GM19463 (cell line): ENCODE measurements at regions not wholly inside any gene's neighbourhood (a gene's known extent, or its start where the extent isn't known, plus 50 kb on each side); places are given as distances from the start of the nearest gene placed in this dataset.
"Not testable (repeated sequence)": the region's sequence is repeated elsewhere in the genome, so short reads cannot be mapped to it uniquely, and the experiment has no call there.

Experiments
- ATAC-seq: cut with Tn5 transposase; IDR thresholded peaks from one replicate; pipeline ENCODE4 v1.9.1; 2021; ENCODE audit warnings: mild to moderate bottlenecking, moderate library complexity; ENCODE audit not compliant: unreplicated experiment

DNA sequence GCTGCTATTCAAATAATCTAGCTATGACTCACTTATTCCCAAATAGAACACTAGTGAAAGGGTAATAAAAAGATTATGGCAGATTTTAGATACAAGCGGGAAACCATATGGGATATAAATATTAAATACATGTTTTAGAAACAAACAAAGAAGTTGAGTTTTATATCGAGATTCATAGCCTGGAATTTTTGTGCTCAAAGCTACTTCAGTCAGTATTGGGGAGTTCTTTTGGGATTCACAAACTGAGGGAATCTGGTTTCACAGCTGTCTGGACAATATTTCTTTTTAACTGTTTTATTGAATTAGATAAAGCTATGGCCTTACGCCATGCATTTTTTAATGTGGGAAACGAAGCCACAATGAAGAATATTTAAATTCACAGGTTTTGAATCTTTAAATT lies 257.1 kb upstream of the PCDH20 start:
- no peak for ATAC-seq

DNA sequence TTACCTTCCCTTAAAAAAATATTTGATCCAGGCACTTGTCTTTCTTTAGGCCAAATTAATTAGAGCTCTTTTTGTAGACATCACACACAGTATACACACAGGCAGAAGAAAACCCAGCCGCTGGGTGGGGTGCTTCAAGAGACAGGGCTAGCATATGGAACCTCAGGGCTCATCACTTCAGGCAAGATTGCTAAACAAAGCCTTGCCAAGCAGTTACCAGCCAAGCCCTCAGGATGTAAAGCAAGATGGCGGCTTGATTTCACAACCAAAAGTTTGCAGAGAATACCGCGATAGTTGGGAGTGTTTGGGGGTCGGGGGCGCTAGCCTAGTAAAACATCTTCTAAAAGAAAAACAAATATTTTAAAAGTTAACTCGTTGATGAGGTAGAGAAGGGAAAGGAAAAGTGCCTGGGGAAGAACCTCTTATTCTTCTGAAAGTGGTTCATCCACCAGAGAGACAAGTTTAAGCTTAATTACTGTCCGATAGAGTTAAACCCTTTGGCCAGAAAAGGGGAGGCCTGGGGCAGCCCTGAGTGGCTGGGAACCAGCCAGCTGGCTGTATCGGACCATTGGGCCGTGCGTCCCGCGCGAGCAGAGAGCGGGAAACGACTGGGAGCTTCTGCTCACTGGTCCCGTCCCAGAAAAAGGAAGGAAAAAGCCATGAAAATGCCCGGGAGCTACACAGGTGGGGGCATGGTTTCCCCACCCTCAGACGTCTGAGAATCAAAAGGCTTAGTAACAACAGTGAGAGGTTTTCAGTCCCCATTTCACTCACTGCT lies 254.9 kb upstream of the PCDH20 start:
- ATAC-seq: no peak

DNA sequence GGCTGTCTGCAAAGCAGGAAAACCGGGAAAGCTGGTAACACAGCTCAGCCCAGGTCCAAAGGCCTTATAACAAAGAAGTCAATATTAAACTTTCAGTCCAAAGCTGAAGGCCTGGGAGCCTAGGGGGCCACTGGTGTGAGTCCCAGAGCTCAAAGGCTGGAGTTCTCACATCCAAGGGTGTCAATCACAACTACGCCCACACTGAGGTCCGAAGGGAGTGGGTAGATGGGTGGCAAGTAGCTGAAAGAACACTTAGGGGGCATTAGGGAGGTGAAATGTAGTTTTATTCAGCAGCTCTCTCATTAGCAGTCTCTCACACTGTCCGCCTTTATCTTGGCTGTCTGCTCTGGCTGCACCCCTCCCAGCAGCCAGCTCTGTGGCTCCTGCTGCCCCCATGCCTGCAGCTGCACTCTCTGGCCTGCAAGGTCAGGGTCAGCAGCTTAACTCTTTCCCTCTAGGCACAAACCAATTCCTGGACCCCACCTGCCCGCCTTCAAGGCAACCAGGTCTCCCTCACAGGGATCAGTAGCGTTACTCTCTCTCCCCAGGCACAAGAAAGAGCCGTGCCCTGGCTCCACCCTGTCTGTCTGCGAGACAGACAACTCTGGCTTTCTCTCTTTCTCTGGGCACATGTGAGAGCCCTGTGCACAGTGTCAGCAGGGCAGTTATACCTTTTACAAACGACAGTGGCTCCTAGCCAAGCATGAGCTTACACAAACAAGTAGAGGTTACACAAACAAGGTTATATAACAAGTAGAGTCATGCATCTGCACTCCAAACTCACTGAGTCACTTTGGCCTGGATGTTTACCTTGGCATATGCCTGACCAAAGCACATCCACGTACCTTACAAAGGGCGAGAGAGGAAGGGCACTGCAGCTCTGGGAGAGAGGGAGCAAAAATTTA lies 249.4 kb upstream of the PCDH20 start:
- no peak for ATAC-seq

GRCh38 chr13:61654481-61654880 lies 238.8 kb upstream of the PCDH20 start:
- ATAC-seq: no peak

DNA sequence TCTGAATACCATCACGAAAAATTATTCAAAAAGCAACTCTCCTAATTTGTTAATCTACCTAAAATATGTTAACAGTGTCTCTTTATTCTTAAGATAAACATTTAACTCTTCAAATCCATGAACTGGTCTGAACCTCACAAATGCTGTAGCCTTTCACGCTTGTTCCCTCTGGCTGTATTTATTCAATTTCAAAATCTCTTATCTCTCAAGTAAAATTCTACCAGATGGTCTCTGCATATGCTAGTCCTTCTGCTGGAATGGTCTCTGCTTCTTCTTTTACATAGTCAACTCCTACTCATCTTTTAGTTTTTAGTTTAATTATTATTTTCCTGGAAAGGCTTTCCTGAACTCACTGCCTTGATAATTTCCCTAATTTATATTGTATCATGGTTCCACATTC lies 232.9 kb upstream of the PCDH20 start:
- no peak for ATAC-seq

GRCh38 chr13:61612192-61612591 lies 196.5 kb upstream of the PCDH20 start:
- ATAC-seq: no peak

DNA sequence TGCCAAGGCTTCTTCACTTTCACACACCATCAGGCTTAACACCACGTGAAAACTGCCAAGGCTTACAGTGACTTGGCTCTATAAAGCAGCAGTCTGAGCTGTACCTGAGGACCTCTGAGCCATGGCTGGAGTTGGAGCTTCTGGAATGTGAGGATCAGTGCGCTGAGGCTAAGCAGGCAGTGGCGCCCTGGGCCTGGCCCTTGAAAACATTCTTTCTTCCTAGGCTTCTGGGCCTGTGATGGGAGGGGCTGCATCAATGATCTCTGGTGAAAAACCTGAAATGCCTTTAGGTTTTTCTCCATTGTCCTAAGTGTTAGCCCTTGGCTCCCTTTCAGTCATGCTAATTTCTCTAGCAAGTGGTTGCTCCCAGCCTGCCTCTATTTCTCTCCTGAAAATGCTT lies 192.5 kb upstream of the PCDH20 start:
- no peak for ATAC-seq

- no peak for ATAC-seq
These were observed 184.8 kb upstream of the PCDH20 start for GRCh38 chr13:61600360-61601033.

GRCh38 chr13:61592489-61592888 lies 176.8 kb upstream of the PCDH20 start:
- no peak for ATAC-seq

- no peak for ATAC-seq
These were observed 160.3 kb upstream of the PCDH20 start for GRCh38 chr13:61575973-61576372.

GRCh38 chr13:61563645-61564044 lies 148.0 kb upstream of the PCDH20 start:
- ATAC-seq: no peak

DNA sequence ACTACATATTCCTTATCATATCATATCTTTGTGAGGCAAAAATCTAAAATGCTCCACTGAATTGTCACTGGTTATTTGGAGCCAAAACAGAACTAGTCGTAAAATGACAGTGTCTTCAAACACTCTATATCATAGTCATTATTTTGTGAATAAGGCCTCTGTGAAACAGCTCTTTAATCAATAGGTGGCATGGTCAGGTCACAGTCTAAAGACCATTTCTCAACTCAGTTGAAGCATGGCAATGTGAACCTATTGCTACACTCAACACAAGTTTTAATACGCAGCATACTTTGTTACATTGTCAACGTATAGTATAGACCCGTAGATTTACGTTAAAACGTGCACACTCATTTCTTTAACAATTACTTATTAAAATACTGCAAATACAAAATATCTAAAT lies 131.3 kb upstream of the PCDH20 start:
- no peak for ATAC-seq

GRCh38 chr13:61546413-61546812 lies 130.8 kb upstream of the PCDH20 start:
- ATAC-seq: no peak

DNA sequence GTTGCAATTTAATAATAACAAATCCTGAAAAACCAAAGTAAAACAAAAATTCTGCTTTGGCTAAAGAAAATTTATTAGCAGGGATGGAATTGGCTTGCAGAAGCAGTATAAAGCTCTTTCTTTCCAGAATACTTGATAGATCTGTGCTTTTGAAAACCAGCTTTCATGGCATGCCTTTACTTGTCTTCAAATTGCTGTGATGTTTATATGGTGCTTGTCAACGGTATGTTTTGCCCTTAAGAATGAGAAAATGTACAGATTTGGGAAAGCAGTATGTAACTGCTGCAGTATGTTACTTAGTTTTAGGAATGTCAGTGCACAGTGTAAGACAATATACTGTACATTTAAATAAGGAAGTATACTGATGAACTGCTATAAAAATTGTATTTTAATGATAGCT lies 120.8 kb upstream of the PCDH20 start:
- ATAC-seq: no peak

- no peak for ATAC-seq
These were observed 115.9 kb upstream of the PCDH20 start for GRCh38 chr13:61531383-61532065.

- not testable (repeated sequence) for ATAC-seq
These were observed 103.6 kb upstream of the PCDH20 start for GRCh38 chr13:61519214-61519613.

DNA sequence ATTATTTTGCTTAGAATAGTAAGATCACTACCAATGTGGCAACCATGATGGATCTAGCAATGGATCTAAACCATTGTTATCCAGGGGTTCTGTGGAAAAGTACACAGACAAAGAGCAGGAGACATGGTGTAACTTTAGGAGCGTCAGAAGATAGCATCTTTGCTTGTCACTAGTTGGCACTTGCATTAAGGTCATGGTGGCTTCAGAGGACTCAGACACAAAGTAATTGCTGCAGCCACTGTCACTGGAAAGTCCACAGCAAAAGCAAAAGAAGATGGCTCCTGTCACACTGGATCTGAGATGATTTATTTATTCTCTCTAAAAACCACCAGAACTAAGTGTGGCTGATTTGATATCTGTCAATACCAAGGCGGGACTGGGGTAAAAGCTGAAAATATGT lies 93.3 kb upstream of the PCDH20 start:
- ATAC-seq: no peak

DNA sequence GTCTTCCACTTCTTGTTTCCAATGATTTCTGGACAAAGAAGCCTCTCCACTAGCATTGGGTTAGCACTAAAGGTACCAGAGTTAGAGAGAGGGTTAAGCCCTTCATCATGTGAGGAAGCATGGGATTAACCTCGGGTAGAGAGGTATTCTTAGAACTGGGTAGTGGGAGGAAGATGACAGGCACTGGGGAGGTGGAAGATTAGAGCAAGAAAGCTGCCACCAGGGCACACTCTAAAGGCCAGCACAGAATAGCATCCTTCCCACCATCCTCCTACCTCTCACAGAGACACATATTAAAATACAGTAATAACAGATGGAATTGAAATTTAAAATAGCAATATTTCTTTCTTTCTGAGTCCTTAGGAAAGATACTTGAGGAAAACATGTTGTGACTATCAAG lies 84.5 kb upstream of the PCDH20 start:
- no peak for ATAC-seq

DNA sequence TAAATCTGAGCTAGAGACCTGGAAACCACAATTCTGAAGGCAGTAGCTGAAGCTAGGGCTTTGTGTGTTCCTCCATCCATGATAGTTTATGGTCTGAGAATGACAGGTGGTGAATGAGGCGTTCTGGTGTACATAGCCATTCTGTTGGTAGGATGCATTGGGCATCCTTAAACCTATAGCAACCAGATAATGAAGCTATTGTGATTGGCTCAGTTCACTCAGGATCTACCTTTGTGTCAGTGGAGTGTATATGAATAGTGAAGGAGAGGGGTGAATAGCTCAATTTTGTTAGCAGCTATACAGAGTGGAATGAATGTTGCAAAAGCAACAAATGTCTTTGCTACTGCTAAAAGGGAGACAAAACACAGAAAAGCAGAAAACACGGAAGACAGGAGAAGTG lies 80.0 kb upstream of the PCDH20 start:
- no peak for ATAC-seq

DNA sequence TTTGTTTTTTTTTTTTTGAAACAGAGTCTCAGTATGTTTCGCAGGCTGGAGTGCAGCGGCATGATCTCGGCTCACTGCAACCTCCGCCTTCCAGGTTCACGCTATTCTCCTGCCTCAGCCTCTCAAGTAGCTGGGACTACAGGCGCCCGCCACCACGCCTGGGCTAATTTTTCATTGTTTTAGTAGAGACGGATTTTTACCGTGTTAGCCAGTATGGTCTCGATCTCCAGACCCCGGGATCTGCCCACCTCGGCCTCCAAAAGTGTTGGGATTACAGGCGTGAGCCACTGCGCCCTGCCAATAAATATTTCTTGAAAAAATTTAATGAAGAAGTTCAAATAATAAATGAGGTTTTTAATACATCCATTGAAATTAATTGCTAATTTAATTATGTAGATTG lies 77.9 kb upstream of the PCDH20 start:
- not testable (repeated sequence) for ATAC-seq

DNA sequence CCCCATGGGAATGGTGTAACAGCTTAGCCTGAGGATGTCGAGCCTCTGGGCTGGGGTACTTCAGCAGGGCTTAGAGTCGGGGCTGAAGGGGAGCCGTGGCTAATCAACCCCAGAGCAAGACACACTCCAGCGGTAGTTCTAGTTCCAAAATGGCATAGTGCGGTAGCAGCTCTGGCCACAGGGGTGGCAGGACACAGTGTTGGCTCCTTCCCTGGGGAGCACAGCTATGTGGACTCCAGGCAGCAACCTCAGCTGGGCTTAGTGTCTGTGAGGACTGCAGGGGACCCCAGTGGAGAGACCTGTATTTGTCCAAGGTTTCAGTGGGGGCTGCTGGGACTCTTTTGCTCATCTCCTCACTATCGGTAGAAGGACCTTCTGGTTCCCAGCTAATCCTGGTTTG lies 70.8 kb upstream of the PCDH20 start:
- ATAC-seq: no peak
